H1 (cell line): ENCODE measurements at regions not wholly inside any gene's neighbourhood (a gene's known extent, or its start where the extent isn't known, plus 50 kb on each side); places are given as distances from the start of the nearest gene placed in this dataset.

Experiments
- CTCF ChIA-PET: fragments of 300-600 bp; sonication (Branson Sonifier 250); formaldehyde crosslinking; loops from one replicate; lab custom pipeline; 2021; ENCODE audit not compliant: partially characterized antibody; lab: Charles Lee
- POLR2A ChIA-PET: fragments of 300-600 bp; sonication (Branson Sonifier 250); formaldehyde crosslinking; loops from one replicate; lab custom pipeline; 2021; ENCODE audit warnings: inconsistent platforms; ENCODE audit not compliant: partially characterized antibody; lab: Charles Lee
- DNase-seq, 2 experiments: peaks; one replicate each; pipeline versions ENCODE4 v3.0.0 to v3.0.0-alpha.2; 2010 to 2022; ENCODE audit warnings: low spot score in 2 of 2, low read depth in 1 of 2, mixed read lengths in 1 of 2
- FAIRE-seq: peaks from 2 replicates; lab custom pipeline; 2011; peaks lifted over from hg19 to GRCh38; lab: Jason Lieb, UNC
- H2AFZ ChIP-seq: 2 replicates; pipeline ENCODE4 v1.8.1; 2012; ENCODE audit warnings: low read length, inconsistent platforms
- H2AK5ac ChIP-seq: 2 replicates; pipeline ENCODE4 v1.6.1; 2013; ENCODE audit warnings: low read depth, low read length
- H2BK120ac ChIP-seq: replicated peaks from 2 replicates; pipeline ENCODE3; 2013; ENCODE audit warnings: low read depth, low read length, inconsistent platforms
- H2BK12ac ChIP-seq: 2 replicates; pipeline ENCODE4 v1.6.1; 2013; ENCODE audit warnings: low read depth, low read length
- H2BK15ac ChIP-seq: 2 replicates; pipeline ENCODE4 v1.6.1; 2013; ENCODE audit warnings: low read length
- H2BK20ac ChIP-seq: 2 replicates; pipeline ENCODE4 v1.6.1; 2013; ENCODE audit warnings: low read length
- H2BK5ac ChIP-seq: 2 replicates; pipeline ENCODE4 v1.6.1; 2013; ENCODE audit warnings: low read depth, low read length
- H3K14ac ChIP-seq: 2 replicates; pipeline ENCODE4 v1.6.1; 2013; ENCODE audit warnings: inconsistent platforms; ENCODE audit not compliant: insufficient read length
- H3K18ac ChIP-seq: 2 replicates; pipeline ENCODE4 v1.6.1; 2013; ENCODE audit warnings: low read length; ENCODE audit errors: extremely low read depth
- H3K23ac ChIP-seq: 2 replicates; pipeline ENCODE4 v1.6.1; 2013; ENCODE audit warnings: inconsistent platforms; ENCODE audit not compliant: insufficient read length
- H3K23me2 ChIP-seq: 2 replicates; pipeline ENCODE4 v1.6.1; 2013; ENCODE audit warnings: low read depth, low read length
- H3K27ac ChIP-seq: 2 replicates; pipeline ENCODE4 v1.6.1; 2011; ENCODE audit warnings: low read depth, low read length, inconsistent platforms
- H3K27me3 ChIP-seq, 4 experiments: replicated peaks in 1 of 4; 1 replicate in 1 of 4; 2 replicates in 3 of 4; pipeline versions ENCODE4 v1.6.1 to v1.8.1; 2011 to 2013; ENCODE audit warnings: low read length in 3 of 4, mild to moderate bottlenecking in 3 of 4, inconsistent platforms in 2 of 4, mixed read lengths in 2 of 4, moderate library complexity in 1 of 4; ENCODE audit not compliant: control insufficient read depth in 3 of 4, insufficient read depth in 3 of 4; ENCODE audit errors: extremely low read depth in 1 of 4
- H3K36me3 ChIP-seq, 4 experiments: 2 replicates each; pipeline versions ENCODE4 v1.6.1 to v1.8.1; 2011 to 2013; ENCODE audit warnings: mild to moderate bottlenecking in 4 of 4, low read length in 3 of 4, moderate library complexity in 2 of 4, control low read depth in 1 of 4, inconsistent platforms in 1 of 4; ENCODE audit not compliant: insufficient read depth in 4 of 4, control insufficient read depth in 2 of 4
- H3K4ac ChIP-seq: replicated peaks from 2 replicates; pipeline ENCODE3; 2013; ENCODE audit warnings: low read length, low read depth, mixed read lengths, inconsistent platforms; ENCODE audit not compliant: insufficient read length
- H3K4me1 ChIP-seq, 4 experiments: replicated peaks in 1 of 4; 1 replicate in 1 of 4; 2 replicates in 3 of 4; pipeline versions ENCODE4 v1.6.1 to v1.8.1; 2011 to 2013; ENCODE audit warnings: low read length in 3 of 4, inconsistent platforms in 2 of 4, mixed read lengths in 1 of 4; ENCODE audit not compliant: insufficient read depth in 4 of 4, control insufficient read depth in 3 of 4
- H3K4me2 ChIP-seq, 2 experiments: 2 replicates each; pipeline versions ENCODE4 v1.6.1 to v1.8.1; 2011 to 2013; ENCODE audit warnings: low read depth in 2 of 2, low read length in 2 of 2, control low read depth in 1 of 2, inconsistent platforms in 1 of 2, mild to moderate bottlenecking in 1 of 2; ENCODE audit not compliant: insufficient read depth in 1 of 2
- H3K4me3 ChIP-seq, 4 experiments: fragments of 200-600, 300-600 bp in 1 of 4; sonication (generic), shearing (Covaris generic), sonication (Bioruptor Twin) in 1 of 4; 2 replicates each; pipeline versions ENCODE4 v1.5.1 to v1.8.1; 2011 to 2016; ENCODE audit warnings: low read length in 4 of 4, low read depth in 3 of 4, control low read depth in 2 of 4, inconsistent platforms in 2 of 4, mild to moderate bottlenecking in 2 of 4, mixed read lengths in 1 of 4, moderate library complexity in 1 of 4; ENCODE audit not compliant: insufficient read depth in 2 of 4; ENCODE audit errors: extremely low read depth in 1 of 4
- H3K56ac ChIP-seq: replicated peaks from 2 replicates; pipeline ENCODE3; 2013; ENCODE audit warnings: low read depth, mild to moderate bottlenecking, mixed read lengths, low read length, inconsistent platforms; ENCODE audit not compliant: insufficient read length
- H3K79me1 ChIP-seq: 2 replicates; pipeline ENCODE4 v1.6.1; 2013; ENCODE audit warnings: low read depth, low read length, control low read depth
- H3K79me2 ChIP-seq, 2 experiments: 2 replicates each; pipeline versions ENCODE4 v1.6.1 to v1.8.1; 2012 to 2013; ENCODE audit warnings: low read length in 2 of 2, mild to moderate bottlenecking in 2 of 2, inconsistent platforms in 1 of 2; ENCODE audit not compliant: insufficient read depth in 2 of 2, control insufficient read depth in 1 of 2
- H3K9ac ChIP-seq, 4 experiments: replicated peaks in 1 of 4; 1 replicate in 1 of 4; 2 replicates in 3 of 4; pipeline versions ENCODE4 v1.6.1 to v1.8.1; 2011 to 2013; ENCODE audit warnings: low read depth in 3 of 4, low read length in 3 of 4, control low read depth in 2 of 4, mild to moderate bottlenecking in 2 of 4, moderate library complexity in 2 of 4, inconsistent platforms in 1 of 4; ENCODE audit errors: extremely low read depth in 1 of 4
- H3K9me3 ChIP-seq, 2 experiments: 2 replicates each; pipeline versions ENCODE4 v1.6.1 to v1.8.1; 2012 to 2013; ENCODE audit warnings: mild to moderate bottlenecking in 2 of 2, moderate library complexity in 2 of 2, control low read depth in 1 of 2, inconsistent platforms in 1 of 2, low read depth in 1 of 2, low read length in 1 of 2, mixed read lengths in 1 of 2; ENCODE audit not compliant: insufficient read depth in 2 of 2
- H4K20me1 ChIP-seq, 2 experiments: replicated peaks in 1 of 2; 2 replicates each; pipeline versions ENCODE3 to v1.8.1; 2011 to 2013; ENCODE audit warnings: inconsistent platforms in 2 of 2, low read length in 2 of 2, mild to moderate bottlenecking in 1 of 2; ENCODE audit not compliant: insufficient read depth in 2 of 2, control insufficient read depth in 1 of 2
- H4K5ac ChIP-seq: 2 replicates; pipeline ENCODE4 v1.6.1; 2013; ENCODE audit warnings: low read length, low read depth, mixed read lengths, inconsistent platforms; ENCODE audit not compliant: insufficient read length
- H4K8ac ChIP-seq: 2 replicates; pipeline ENCODE4 v1.8.0; 2013; ENCODE audit warnings: mild to moderate bottlenecking, moderate library complexity, low read length, inconsistent platforms; ENCODE audit not compliant: insufficient read depth; ENCODE audit errors: extremely low read depth
- H4K91ac ChIP-seq: replicated peaks from 2 replicates; pipeline ENCODE3; 2013; ENCODE audit warnings: low read length, mixed read lengths, inconsistent platforms; ENCODE audit not compliant: insufficient read length
- CHD2 ChIP-seq: IDR thresholded peaks from 2 replicates; pipeline ENCODE4 v1.6.1; 2012; ENCODE audit warnings: low read length, improper control_type of control experiment
- CREB1 ChIP-seq: IDR thresholded peaks from 2 replicates; pipeline ENCODE4 v1.6.1; 2012; ENCODE audit warnings: inconsistent platforms
- MAX ChIP-seq: IDR thresholded peaks from 2 replicates; pipeline ENCODE4 v1.6.1; 2012; ENCODE audit warnings: inconsistent platforms
- POLR2AphosphoS5 ChIP-seq: IDR thresholded peaks from 2 replicates; pipeline ENCODE4 v1.6.1; 2011; ENCODE audit warnings: low read depth, low read length
- RXRA ChIP-seq: IDR thresholded peaks from 2 replicates; pipeline ENCODE4 v1.6.1; 2011; ENCODE audit warnings: low read depth, mild to moderate bottlenecking, low read length, moderate library complexity; ENCODE audit not compliant: insufficient read depth
- USF2 ChIP-seq: IDR thresholded peaks from 2 replicates; pipeline ENCODE4 v1.6.1; 2011; ENCODE audit warnings: low read length, improper control_type of control experiment
- ZNF274 ChIP-seq: IDR thresholded peaks from 2 replicates; pipeline ENCODE4 v1.7.0; 2012; ENCODE audit warnings: low read length, borderline replicate concordance; ENCODE audit errors: extremely low read depth
- WGBS, 2 experiments: shearing (Covaris generic) in 1 of 2; methylation state at CpG; one replicate each; pipeline versions ENCODE4 v1.1.6 to v1.1.7; 2013 to 2015; ENCODE audit warnings: low lambda C conversion rate in 2 of 2, mixed read lengths in 2 of 2, inconsistent platforms in 1 of 2, low coverage in 1 of 2, missing lambda C conversion rate in 1 of 2; ENCODE audit not compliant: insufficient replicate concordance in 2 of 2, insufficient coverage in 1 of 2, insufficient read length in 1 of 2; ENCODE audit errors: extremely low coverage in 1 of 2, missing lambda C conversion rate in 1 of 2; 5-methylcytosine and 5-hydroxymethylcytosine counted together

DNA sequence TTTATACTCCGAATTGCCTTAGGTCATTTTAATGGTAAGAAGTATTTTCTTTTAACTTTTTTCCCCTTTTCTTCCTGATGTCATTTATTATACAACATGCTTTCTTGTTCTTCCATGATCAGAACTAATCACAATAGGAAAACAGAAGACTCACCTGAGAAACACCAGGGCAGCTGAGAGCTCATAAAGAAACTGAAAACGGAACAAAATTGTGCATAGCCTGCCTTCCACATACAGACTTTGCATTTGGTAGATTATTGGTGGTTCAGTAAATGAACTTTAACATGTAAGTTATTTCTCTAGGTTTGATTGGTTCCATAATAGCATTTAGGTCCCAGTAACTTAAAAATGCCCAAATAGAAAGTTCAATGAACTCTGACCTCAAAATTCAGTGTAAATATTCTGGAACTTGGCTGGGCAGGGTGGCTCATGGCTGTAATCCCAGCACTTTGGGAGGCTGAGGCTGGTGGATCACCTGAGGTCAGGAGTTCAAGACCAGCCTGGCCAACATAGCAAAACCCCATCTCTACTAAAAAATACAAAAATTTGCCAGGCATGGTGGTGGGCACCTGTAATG is 161.1 kb upstream of the DTNBP1 start:
- ChIA-PET POLR2A (no interaction called here), CTCF (interaction anchor here (2.2 kb wide), 1 partner anchor 9 kb away, joined by 8 read pairs; no protein-coding TSS in a partner anchor)
- H4K8ac ChIP-seq = no peak overlapping the region
- H3K4me1 ChIP-seq = no peaks in the 10 kb centered on the region
- no peak overlapping the region for H2BK5ac ChIP-seq
- DNase-seq (no peak), FAIRE-seq (no peak)
- no peak overlapping the region for H2BK15ac ChIP-seq
- no peak overlapping the region for H3K56ac ChIP-seq
- no peak overlapping the region for H3K9ac ChIP-seq
- H3K14ac ChIP-seq = no peak overlapping the region
- H3K23me2 ChIP-seq = no peaks in the 10 kb centered on the region
- no peaks in the 10 kb centered on the region for H3K79me1 ChIP-seq
- no peak overlapping the region for H3K4me3 ChIP-seq
- no peaks in the 10 kb centered on the region for H3K79me2 ChIP-seq
- no peaks in the 10 kb centered on the region for H3K9me3 ChIP-seq
- no peak overlapping the region for H4K91ac ChIP-seq
- no peak overlapping the region for H4K5ac ChIP-seq
- no peak overlapping the region for H2BK120ac ChIP-seq
- no peaks in the 10 kb centered on the region for H3K36me3 ChIP-seq
- no peak overlapping the region for H3K18ac ChIP-seq
- H3K23ac ChIP-seq = no peak overlapping the region
- no peak overlapping the region for H2BK20ac ChIP-seq
- no peak overlapping the region for H3K27ac ChIP-seq
- H4K20me1 ChIP-seq = no peaks in the 10 kb centered on the region
- 94% methylated on average over 2 of the region's 2 CpGs; no CpG with 5 or more reads in 1 of the 2 experiments for WGBS, 2 experiments
- no peak overlapping the region for H3K4me2 ChIP-seq
- H2AK5ac ChIP-seq = no peak overlapping the region
- H3K4ac ChIP-seq = no peak overlapping the region
- no peaks in the 10 kb centered on the region for H3K27me3 ChIP-seq
- H2BK12ac ChIP-seq = no peak overlapping the region
- H2AFZ ChIP-seq = no peak overlapping the region
- TF ChIP-seq POLR2AphosphoS5 (no peak), USF2 (no peak), MAX (no peak), ZNF274 (no peak), RXRA (no peak), CREB1 (no peak), CHD2 (no peak)
- TF ChIP-seq, all 59 proteins: peak for 0
